CD4-positive, alpha-beta T cell (primary cell): ENCODE measurements at regions not wholly inside any gene's neighbourhood (a gene's known extent, or its start where the extent isn't known, plus 50 kb on each side); places are given as distances from the start of the nearest gene placed in this dataset.

Source experiments
- ATAC-seq: fragments of 200-7000 bp; cut with Tn5 transposase; one replicate; pipeline ENCODE4 v1.10.0; 2022; ENCODE audit warnings: mild to moderate bottlenecking; ENCODE audit not compliant: poor library complexity
- CTCF ChIA-PET: fragments of 350-600 bp; sonication (Branson Sonifier 250); formaldehyde crosslinking; loops from one replicate; lab custom pipeline; 2021; ENCODE audit warnings: antibody characterized with exemption, inconsistent platforms; lab: Charles Lee
- POLR2A ChIA-PET: fragments of 350-600 bp; sonication (Branson Sonifier 250); formaldehyde crosslinking; loops from one replicate; lab custom pipeline; 2021; ENCODE audit warnings: antibody characterized with exemption, inconsistent platforms; lab: Charles Lee
- DNase-seq, 14 experiments: peaks; one replicate each; pipeline ENCODE4 v3.0.0-alpha.2; 2013 to 2020; ENCODE audit warnings: mixed read lengths in 2 of 14
- H3K27ac ChIP-seq, 2 donors: one replicate each; pipeline versions ENCODE4 v1.5.1 to v1.7.0; 2013; ENCODE audit warnings: low read length in 2 of 2, low read depth in 1 of 2, mild to moderate bottlenecking in 1 of 2
- H3K27me3 ChIP-seq, 2 experiments: 1 replicate in 1 of 2; 2 replicates in 1 of 2; pipeline versions ENCODE4 v1.6.1 to v1.7.0; 2013; ENCODE audit warnings: low read length in 2 of 2, control low read depth in 1 of 2, mild to moderate bottlenecking in 1 of 2, moderate library complexity in 1 of 2; ENCODE audit not compliant: insufficient read depth in 2 of 2, control insufficient read depth in 1 of 2
- H3K36me3 ChIP-seq: one replicate; pipeline ENCODE4 v1.6.1; 2013; ENCODE audit warnings: low read length, control low read depth; ENCODE audit not compliant: insufficient read depth
- H3K4me1 ChIP-seq: one replicate; pipeline ENCODE4 v1.6.1; 2013; ENCODE audit warnings: low read length, control low read depth; ENCODE audit not compliant: insufficient read depth
- H3K4me3 ChIP-seq: one replicate; pipeline ENCODE4 v1.5.1; 2013; ENCODE audit warnings: mild to moderate bottlenecking, low read length, moderate library complexity
- H3K9me3 ChIP-seq, 2 experiments: 1 replicate in 1 of 2; 2 replicates in 1 of 2; pipeline versions ENCODE4 v1.6.1 to v1.7.0; 2013; ENCODE audit warnings: low read length in 2 of 2, mild to moderate bottlenecking in 2 of 2, control low read depth in 1 of 2, moderate library complexity in 1 of 2; ENCODE audit not compliant: control insufficient read depth in 1 of 2, insufficient read depth in 1 of 2
- H3K27ac Mint-ChIP-seq: one replicate; pipeline ENCODE4 v1.8.0; 2020; ENCODE audit warnings: mixed read lengths
- H3K27me3 Mint-ChIP-seq: one replicate; pipeline ENCODE4 v1.8.0; 2021; ENCODE audit warnings: mixed read lengths
- H3K36me3 Mint-ChIP-seq: one replicate; pipeline ENCODE4 v1.8.0; 2021; ENCODE audit warnings: low read depth, mixed read lengths
- H3K4me1 Mint-ChIP-seq: one replicate; pipeline ENCODE4 v1.8.0; 2021; ENCODE audit warnings: low read depth, mixed read lengths
- H3K4me3 Mint-ChIP-seq: one replicate; pipeline ENCODE4 v1.8.0; 2020; ENCODE audit warnings: mild to moderate bottlenecking, mixed read lengths
- H3K9me3 Mint-ChIP-seq: one replicate; pipeline ENCODE4 v1.8.0; 2020; ENCODE audit warnings: mixed read lengths
- intact Hi-C, 2 experiments: fragments of 100-400 bp; cut with DNase I in 1 of 2; cut with micrococcal nuclease in 1 of 2; formaldehyde crosslinking; loops; one replicate each; pipeline versions ENCODE4 v1.15.1 to v1.9.0; 2023 to 2025; cut with DNase I, micrococcal nuclease
- TF ChIP-seq, protein P1 (sequence below): fragments of 200-600 bp; IDR thresholded peaks from one replicate; pipeline ENCODE4 v1.8.0; 2022; ENCODE audit warnings: antibody characterized with exemption, mild to moderate bottlenecking

DNA sequence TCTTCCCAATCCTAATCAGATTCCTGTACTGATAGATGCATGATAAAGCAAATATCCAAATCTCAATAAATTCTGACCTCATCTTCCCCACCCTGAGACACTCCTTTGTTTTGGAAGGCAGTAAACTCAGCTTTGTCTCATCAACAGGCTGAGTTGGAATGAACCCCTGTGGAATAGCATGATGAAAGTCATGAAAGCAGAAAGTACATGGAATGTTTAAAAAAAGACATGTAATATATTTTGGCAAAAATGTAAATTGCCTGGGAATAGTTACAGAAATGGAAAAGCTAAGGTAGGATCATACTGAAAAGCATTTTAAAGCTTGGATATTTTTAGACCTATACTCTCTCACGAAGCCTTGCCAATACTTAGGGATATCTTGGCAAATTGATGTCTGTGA, 468.7 kb upstream of the CDH7 start:
- Mint-ChIP-seq H3K27ac (no peak overlapping the region), H3K36me3 (no peaks in the 10 kb centered on the region), H3K4me1 (no peaks in the 10 kb centered on the region), H3K9me3 (peaks cover 15% of the 10 kb centered on the region), H3K4me3 (no peak overlapping the region), H3K27me3 (no peaks in the 10 kb centered on the region)
- Histone ChIP-seq H3K4me1 (no peaks in the 10 kb centered on the region), H3K27me3 (no peaks in the 10 kb centered on the region), H3K36me3 (no peaks in the 10 kb centered on the region), H3K27ac (no peak overlapping the region), H3K4me3 (no peak overlapping the region), H3K9me3 (peaks cover 0 to 4% of the 10 kb centered on the region in 2 experiments)
- ChIA-PET CTCF (no interaction called here), POLR2A (no interaction called here)
- DNase-seq (no peak), ATAC-seq (no peak)
- intact Hi-C loops: no loop called here
- TF ChIP-seq, protein P1, sequence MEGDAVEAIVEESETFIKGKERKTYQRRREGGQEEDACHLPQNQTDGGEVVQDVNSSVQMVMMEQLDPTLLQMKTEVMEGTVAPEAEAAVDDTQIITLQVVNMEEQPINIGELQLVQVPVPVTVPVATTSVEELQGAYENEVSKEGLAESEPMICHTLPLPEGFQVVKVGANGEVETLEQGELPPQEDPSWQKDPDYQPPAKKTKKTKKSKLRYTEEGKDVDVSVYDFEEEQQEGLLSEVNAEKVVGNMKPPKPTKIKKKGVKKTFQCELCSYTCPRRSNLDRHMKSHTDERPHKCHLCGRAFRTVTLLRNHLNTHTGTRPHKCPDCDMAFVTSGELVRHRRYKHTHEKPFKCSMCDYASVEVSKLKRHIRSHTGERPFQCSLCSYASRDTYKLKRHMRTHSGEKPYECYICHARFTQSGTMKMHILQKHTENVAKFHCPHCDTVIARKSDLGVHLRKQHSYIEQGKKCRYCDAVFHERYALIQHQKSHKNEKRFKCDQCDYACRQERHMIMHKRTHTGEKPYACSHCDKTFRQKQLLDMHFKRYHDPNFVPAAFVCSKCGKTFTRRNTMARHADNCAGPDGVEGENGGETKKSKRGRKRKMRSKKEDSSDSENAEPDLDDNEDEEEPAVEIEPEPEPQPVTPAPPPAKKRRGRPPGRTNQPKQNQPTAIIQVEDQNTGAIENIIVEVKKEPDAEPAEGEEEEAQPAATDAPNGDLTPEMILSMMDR: no peak

DNA sequence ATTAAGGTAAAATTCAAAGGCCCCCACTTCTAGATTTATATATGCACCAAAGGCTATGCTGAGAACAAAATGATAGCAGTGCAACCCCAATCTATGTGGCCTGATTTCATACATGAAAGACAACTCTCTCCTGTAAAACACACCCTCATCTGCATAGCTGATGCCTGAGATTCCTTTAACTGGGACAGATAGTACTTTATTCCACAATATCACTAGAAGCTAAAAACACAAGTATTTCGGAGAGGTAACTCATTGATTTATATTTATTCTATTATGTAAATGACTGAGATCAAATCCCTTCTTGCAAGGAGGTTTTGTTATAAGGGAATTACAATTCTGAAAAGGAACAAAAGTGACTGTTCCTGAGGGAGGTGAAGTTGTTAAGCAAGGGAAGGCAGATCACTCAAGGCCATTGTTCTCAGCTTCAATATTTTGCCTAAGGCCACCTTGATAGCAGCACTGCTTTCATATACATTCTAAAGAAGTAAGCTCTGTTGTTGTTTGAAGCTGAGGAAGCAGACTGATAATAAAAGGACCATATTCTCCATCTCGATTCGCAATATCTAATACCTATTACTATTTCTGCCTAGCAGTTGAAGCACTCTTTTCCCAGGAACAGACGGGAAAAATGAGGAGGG, 471.0 kb upstream of the CDH7 start:
- no peak for DNase-seq
- H3K27ac Mint-ChIP-seq: no peak overlapping the region
- peaks cover 0 to 4% of the 10 kb centered on the region in 2 experiments for H3K9me3 ChIP-seq
- no peaks in the 10 kb centered on the region for H3K36me3 ChIP-seq
- no peaks in the 10 kb centered on the region for H3K27me3 Mint-ChIP-seq
- H3K4me3 Mint-ChIP-seq: no peak overlapping the region
- H3K27me3 ChIP-seq: no peaks in the 10 kb centered on the region
- no peaks in the 10 kb centered on the region for H3K36me3 Mint-ChIP-seq
- no peak for ATAC-seq
- H3K4me1 ChIP-seq: no peaks in the 10 kb centered on the region
- intact Hi-C loops: no loop called here
- POLR2A ChIA-PET: no interaction called here
- H3K4me3 ChIP-seq: no peak overlapping the region
- CTCF ChIA-PET: no interaction called here
- H3K4me1 Mint-ChIP-seq: no peaks in the 10 kb centered on the region
- TF ChIP-seq, protein P1: no peak
- H3K27ac ChIP-seq: no peak overlapping the region
- peaks cover 20% of the 10 kb centered on the region for H3K9me3 Mint-ChIP-seq

DNA sequence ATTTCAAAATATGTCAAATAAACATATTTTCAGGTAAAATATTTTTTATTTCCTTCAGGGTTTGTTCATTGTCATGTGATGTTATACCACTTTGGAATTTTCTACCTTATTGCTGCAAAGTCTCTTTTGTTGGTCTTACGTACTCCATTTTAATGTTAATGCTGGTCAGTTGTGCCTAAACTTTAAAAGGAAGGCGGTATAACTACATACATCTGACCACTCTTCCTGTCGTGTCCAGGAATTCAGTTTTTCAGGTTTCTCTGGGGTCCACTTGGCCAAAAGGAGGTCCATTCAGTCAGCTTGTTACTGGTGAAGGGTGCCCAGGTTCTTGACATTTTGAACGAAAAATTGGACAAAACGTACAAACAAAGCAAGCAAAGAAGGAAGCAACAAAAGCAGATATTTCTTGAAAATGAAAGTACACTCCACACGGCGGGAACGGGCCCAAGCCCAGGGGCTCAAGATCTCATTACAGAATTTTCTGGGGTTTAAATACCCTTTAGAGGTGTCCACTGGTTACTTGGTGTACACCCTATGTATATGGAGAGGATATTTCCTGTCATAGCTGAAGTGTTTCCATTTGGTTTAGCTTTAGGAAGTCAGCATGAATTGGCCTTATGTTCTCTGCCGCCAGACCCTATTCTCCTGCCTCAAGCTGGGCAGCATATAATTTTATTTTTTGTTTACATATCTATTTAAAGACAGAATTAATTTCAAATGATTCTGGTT, 471.7 kb upstream of the CDH7 start:
- ChIA-PET CTCF (no interaction called here), POLR2A (no interaction called here)
- Mint-ChIP-seq H3K36me3 (no peaks in the 10 kb centered on the region), H3K27ac (no peak overlapping the region), H3K27me3 (no peaks in the 10 kb centered on the region), H3K4me1 (no peaks in the 10 kb centered on the region), H3K4me3 (no peak overlapping the region), H3K9me3 (peaks cover 17% of the 10 kb centered on the region)
- Histone ChIP-seq H3K27me3 (no peaks in the 10 kb centered on the region), H3K4me1 (no peaks in the 10 kb centered on the region), H3K27ac (no peak overlapping the region), H3K36me3 (no peaks in the 10 kb centered on the region), H3K9me3 (peaks cover 0 to 4% of the 10 kb centered on the region in 2 experiments), H3K4me3 (no peak overlapping the region)
- DNase-seq (no peak), ATAC-seq (no peak)
- TF ChIP-seq, protein P1: no peak
- intact Hi-C loops: no loop called here
